ENCODE measurements at regions not wholly inside any gene's neighbourhood (a gene's known extent, or its start where the extent isn't known, plus 50 kb on each side); places are given as distances from the start of the nearest gene placed in this dataset.
A peak's percentile ranks its signal among the peaks of the same experiment; 100 is the strongest.

DNA sequence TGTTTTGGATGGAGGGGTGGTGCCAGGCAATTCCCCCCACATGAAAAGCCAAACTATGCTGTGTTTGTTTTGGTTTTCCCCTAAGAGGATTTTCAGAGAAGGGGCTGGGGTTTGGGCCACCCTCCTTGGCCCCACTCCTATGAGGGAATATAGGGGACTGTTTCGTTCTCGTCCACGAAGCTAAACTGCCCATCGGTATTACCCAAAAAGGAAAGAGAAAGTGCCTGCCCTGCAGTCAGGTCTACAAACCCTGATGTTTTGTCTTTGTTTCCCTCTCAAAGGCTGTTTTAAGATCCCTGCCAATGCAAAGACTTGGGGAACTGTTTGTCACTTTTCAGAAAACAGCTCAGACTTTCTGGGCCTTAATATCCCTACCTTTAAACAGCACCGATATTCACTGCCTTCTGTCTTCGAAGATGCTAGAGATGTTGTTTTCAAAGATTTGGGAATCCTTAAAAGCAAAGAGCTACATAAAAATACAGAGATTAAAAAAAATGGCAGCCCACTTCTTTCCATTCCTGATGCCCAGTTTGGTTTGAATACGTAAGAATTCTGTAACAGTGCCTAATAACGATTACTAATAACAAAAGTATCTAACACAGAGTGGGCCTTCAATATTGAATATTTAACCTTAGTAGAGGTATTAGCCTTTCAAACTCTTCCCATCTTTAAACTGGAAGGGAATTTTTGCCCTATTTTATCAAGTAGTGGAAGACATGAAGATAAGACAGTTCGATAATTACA lies 518.4 kb downstream of the MED13L start:
- Mint-ChIP-seq H3K9me3 (no peaks in the 10 kb centered on the region), H3K27ac (no peak overlapping the region)
- no peaks in the 10 kb centered on the region for H4K20me1 ChIP-seq (ENCODE audit: low read depth)

DNA sequence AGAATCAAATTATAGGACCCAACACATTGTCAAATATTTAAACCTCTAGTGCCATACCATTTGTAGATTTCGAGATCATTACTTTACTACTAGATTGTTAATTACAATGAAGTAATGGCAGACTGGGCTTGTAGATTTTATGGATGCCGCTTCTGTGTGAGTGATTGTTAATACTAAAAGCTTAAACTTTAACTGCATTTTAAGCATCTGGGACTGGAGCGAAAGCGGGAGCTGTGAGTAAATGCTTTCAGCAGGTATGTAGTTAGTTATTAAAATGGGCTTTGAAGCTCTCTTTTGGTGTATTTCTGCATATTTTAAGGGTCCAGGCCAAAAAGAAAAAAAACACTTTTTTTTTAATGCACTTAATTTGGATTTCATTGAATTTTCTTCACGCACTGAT lies 519.3 kb downstream of the MED13L start:
- DNase-seq (ENCODE audit: low spot score): no peak
- Histone ChIP-seq H4K20me1 (ENCODE audit: low read depth) (no peaks in the 10 kb centered on the region), H3K4me1 (peaks cover 49% of the 10 kb centered on the region), H3K79me2 (ENCODE audit: low read depth) (no peaks in the 10 kb centered on the region), H3K27ac (peak overlapping the region; percentile 4), H3K9ac (no peak overlapping the region), H3K4me2 (peak overlapping the region; percentile 71), H3K9me3 (ENCODE audit: low read depth) (no peaks in the 10 kb centered on the region), H3K36me3 (no peaks in the 10 kb centered on the region), H3K27me3 (no peaks in the 10 kb centered on the region), H3F3A (ENCODE audit: low read depth) (peaks cover 27% of the 10 kb centered on the region), H2AFZ (replicated peaks) (no peak overlapping the region), H3K4me3 (no peak overlapping the region)
- no peak overlapping the region for H3K4me3 Mint-ChIP-seq
- H3K27me3 Mint-ChIP-seq (ENCODE audit: insufficient read depth, low read depth): peaks cover 6% of the 10 kb centered on the region
- H3K9me3 Mint-ChIP-seq: no peaks in the 10 kb centered on the region
- H3K27ac Mint-ChIP-seq: no peak overlapping the region
- no peak for TF ChIP-seq EZH2phosphoT487 (IDR thresholded peaks at IDR 0.05)
- TF ChIP-seq, protein P1, sequence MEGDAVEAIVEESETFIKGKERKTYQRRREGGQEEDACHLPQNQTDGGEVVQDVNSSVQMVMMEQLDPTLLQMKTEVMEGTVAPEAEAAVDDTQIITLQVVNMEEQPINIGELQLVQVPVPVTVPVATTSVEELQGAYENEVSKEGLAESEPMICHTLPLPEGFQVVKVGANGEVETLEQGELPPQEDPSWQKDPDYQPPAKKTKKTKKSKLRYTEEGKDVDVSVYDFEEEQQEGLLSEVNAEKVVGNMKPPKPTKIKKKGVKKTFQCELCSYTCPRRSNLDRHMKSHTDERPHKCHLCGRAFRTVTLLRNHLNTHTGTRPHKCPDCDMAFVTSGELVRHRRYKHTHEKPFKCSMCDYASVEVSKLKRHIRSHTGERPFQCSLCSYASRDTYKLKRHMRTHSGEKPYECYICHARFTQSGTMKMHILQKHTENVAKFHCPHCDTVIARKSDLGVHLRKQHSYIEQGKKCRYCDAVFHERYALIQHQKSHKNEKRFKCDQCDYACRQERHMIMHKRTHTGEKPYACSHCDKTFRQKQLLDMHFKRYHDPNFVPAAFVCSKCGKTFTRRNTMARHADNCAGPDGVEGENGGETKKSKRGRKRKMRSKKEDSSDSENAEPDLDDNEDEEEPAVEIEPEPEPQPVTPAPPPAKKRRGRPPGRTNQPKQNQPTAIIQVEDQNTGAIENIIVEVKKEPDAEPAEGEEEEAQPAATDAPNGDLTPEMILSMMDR (IDR thresholded peaks at IDR 0.05): no peak
- TF ChIP-seq EZH2 (IDR thresholded peaks at IDR 0.05): no peak
- peaks cover 6% of the 10 kb centered on the region for H3K4me1 Mint-ChIP-seq
- no peaks in the 10 kb centered on the region for H3K36me3 Mint-ChIP-seq

More for the DNA sequence above, 518.4 kb downstream of the MED13L start:
- Histone ChIP-seq H3K9me3 (ENCODE audit: low read depth) (no peaks in the 10 kb centered on the region), H3K4me2 (peak overlapping the region; percentile 71), H3K27ac (peak overlapping the region; percentile 60), H3K4me3 (peak overlapping the region; percentile 18), H3F3A (ENCODE audit: low read depth) (peaks cover 27% of the 10 kb centered on the region), H2AFZ (replicated peaks) (peak overlapping the region; percentile 88), H3K9ac (no peak overlapping the region), H3K36me3 (no peaks in the 10 kb centered on the region), H3K27me3 (no peaks in the 10 kb centered on the region), H3K4me1 (peaks cover 49% of the 10 kb centered on the region), H3K79me2 (ENCODE audit: low read depth) (no peaks in the 10 kb centered on the region)
- H3K36me3 Mint-ChIP-seq: no peaks in the 10 kb centered on the region
- peak; percentile 44 for DNase-seq (ENCODE audit: low spot score)
- H3K4me1 Mint-ChIP-seq: peaks cover 6% of the 10 kb centered on the region
- H3K4me3 Mint-ChIP-seq: no peak overlapping the region
- peaks cover 6% of the 10 kb centered on the region for H3K27me3 Mint-ChIP-seq (ENCODE audit: insufficient read depth, low read depth)
- TF ChIP-seq EZH2 (IDR thresholded peaks at IDR 0.05) (no peak), EZH2phosphoT487 (IDR thresholded peaks at IDR 0.05) (no peak)
- TF ChIP-seq, protein P1 (IDR thresholded peaks at IDR 0.05): no peak

- Mint-ChIP-seq H3K36me3 (no peaks in the 10 kb centered on the region), H3K27me3 (ENCODE audit: insufficient read depth, low read depth) (peaks cover 6% of the 10 kb centered on the region), H3K27ac (no peak overlapping the region), H3K9me3 (no peaks in the 10 kb centered on the region), H3K4me1 (peaks cover 8% of the 10 kb centered on the region), H3K4me3 (no peak overlapping the region)
- Histone ChIP-seq H3K36me3 (no peaks in the 10 kb centered on the region), H3K9ac (no peak overlapping the region), H3K27me3 (no peaks in the 10 kb centered on the region), H3K4me1 (peaks cover 49% of the 10 kb centered on the region), H3K9me3 (ENCODE audit: low read depth) (no peaks in the 10 kb centered on the region), H3K27ac (no peak overlapping the region), H3K79me2 (ENCODE audit: low read depth) (no peaks in the 10 kb centered on the region), H3K4me2 (no peak overlapping the region), H4K20me1 (ENCODE audit: low read depth) (no peaks in the 10 kb centered on the region), H2AFZ (replicated peaks) (no peak overlapping the region), H3F3A (ENCODE audit: low read depth) (peaks cover 27% of the 10 kb centered on the region), H3K4me3 (no peak overlapping the region)
- no peak for DNase-seq (ENCODE audit: low spot score)
- TF ChIP-seq EZH2phosphoT487 (IDR thresholded peaks at IDR 0.05): no peak
- TF ChIP-seq, protein P1 (IDR thresholded peaks at IDR 0.05): no peak
Observed at GRCh38 chr12:115756804-115757203, 520.7 kb downstream of the MED13L start.
